NCI-H2081 (cell line): ENCODE measurements at regions not wholly inside any gene's neighbourhood (a gene's known extent, or its start where the extent isn't known, plus 50 kb on each side); places are given as distances from the start of the nearest gene placed in this dataset.
"Not testable (repeated sequence)": the region's sequence is repeated elsewhere in the genome, so short reads cannot be mapped to it uniquely, and the experiment has no call there.

Experiments used
- DNase-seq, 2 experiments: peaks; one replicate each; lab custom pipeline; 2025; lab: John Stamatoyannopoulos, UW

DNA sequence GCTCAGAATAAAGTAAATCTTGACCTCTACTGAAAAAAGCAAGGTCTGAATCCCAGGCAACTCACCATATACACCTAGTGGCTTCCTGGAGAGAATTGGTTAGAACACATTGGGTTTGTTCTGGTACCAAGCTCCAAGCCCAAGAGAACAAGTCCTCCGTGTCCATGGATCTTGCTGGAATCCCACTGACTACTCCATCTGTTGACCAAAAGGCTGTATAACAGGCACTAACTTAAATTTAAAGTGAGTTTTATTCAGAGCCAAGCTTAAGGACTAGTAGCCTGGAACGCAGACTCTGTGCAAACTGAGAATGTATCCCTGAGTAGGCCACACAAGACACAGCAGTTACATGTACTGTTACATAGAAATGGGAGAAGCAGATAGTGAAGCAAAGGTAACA lies 342.1 kb upstream of the LRRC3B start:
- no peak for DNase-seq

DNA sequence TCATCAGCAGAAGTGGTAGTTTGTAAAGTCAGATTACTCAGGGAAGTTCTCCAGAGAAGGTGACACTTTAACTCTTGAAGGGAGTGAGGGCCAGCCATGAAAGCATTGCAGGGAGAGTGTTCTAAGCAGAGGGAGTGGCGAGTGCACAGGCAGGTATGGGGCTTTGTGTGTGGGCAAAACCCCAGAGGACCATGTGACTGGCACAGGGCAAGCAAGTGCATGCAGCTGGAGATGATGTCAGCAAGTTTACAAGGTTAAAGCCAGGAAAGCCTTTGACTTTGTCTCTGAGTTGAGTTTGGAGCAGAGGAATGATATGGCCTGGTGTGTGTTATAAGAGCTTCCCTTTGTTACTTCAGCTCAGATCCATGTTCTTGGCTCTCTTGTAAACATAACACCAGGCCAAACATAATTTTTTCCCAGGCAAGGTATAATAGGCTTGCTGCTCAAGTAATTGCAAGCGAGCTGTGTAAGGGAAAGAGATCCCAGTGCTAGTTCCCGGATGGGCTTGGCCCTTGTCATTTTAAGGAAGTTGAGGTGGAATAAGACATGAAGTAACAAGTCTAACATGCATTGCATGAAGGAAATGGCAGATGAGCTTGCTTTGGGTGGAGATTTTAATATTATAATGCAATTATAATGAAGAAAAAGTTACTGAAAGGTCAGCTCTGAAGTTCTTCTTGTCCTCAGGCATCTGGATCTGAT lies 341.1 kb upstream of the LRRC3B start:
- no peak for DNase-seq

DNA sequence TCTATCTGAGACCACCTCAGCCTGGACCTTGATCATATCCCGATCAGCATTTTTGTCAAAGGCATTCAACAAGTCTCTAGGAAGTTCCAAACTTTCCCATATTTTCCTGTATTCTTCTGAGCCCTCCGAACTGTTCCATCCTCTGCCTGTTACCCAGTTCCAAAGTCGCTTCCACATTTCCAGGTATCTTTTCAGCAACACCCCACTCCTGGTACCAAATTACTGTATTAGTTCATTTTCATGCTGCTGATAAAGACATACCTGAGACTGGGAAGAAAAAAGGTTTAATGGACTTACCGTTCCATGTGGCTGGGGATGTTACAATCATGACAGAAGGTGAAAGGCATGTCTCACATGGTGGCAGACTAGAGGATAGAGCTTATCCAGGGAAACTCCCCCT lies 338.1 kb upstream of the LRRC3B start:
- DNase-seq, result not testable (repeated sequence)

DNA sequence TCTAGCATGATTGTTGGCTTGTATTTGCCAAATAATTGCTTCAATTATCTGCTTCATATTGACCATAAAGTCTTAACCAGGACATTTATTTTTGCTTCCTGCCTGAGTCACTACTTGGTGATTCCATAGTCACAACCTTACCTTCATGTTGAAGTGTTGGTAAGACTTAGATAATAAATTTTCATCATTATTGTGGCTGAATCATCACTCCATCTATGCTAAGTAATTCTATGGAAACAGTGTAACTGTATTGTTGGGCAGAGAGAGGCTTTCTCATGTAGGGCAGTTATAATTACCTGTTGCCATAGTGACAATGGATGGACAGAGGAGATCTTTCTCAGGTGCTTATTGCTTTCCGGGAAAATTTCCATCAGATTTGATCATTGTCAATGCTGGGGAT lies 330.7 kb upstream of the LRRC3B start:
- DNase-seq, result peak in 1 of 2 experiments; percentile 15

DNA sequence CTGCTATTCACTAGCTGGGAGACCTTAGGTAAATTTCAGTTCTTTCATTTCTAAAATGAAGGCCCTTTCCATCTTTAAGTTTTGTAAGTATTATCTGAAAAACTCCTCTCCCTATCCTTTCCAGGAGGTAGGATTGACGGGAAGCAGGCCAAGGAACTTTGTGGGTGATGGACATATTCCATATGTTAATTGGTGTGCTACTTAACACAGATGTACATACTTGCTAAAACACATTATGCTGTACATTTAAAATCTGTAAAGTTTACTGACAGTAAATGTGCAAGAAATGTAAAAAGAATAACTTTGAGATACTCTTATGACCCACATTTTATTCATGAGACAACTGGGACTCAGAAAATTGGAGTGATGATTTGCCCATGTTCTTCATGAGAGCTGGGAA lies 329.8 kb upstream of the LRRC3B start:
- DNase-seq, result no peak

DNA sequence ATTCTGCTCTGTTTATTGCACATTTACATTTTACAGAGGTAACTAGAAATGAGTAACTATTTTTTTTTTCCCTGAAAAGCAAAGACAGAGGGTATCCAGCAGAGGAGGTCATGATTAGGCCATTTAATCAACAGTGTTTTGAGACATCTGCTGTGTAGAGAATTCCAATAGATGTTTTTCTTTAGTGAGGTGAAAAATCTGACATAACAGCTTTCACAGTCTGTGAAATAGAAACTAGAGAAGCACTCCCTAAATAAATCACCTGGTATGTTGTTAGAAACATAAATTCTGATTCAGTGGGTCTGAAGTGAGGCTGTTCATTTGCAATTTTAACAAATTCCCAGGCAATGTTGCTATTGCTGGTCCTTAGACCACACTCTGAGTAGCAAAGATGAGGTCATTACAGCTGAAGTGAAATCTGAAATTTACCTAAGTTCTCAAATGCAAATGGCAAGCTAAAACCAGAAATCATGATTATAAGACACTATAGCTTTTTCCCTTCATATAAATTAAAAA lies 329.2 kb upstream of the LRRC3B start:
- no peak for DNase-seq

DNA sequence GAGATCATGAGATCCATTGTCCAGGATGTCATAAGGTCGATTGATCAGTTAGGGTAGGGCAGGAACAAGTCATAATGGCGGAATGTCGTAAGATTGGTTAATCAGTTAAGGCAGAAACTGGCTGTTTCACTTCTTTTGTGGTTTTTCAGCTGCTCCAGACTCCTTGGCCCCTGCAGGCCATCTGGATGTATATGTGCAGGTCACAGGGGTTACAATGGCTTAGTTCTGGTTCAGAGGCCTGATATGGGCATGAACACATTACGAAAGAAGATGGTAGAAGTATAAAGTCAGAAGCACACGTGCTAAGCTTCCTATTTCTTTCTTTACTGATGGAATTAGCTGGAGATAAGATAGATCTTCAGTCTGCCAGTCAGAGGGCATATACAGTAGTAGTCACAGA lies 315.4 kb upstream of the LRRC3B start:
- DNase-seq, result no peak

DNA sequence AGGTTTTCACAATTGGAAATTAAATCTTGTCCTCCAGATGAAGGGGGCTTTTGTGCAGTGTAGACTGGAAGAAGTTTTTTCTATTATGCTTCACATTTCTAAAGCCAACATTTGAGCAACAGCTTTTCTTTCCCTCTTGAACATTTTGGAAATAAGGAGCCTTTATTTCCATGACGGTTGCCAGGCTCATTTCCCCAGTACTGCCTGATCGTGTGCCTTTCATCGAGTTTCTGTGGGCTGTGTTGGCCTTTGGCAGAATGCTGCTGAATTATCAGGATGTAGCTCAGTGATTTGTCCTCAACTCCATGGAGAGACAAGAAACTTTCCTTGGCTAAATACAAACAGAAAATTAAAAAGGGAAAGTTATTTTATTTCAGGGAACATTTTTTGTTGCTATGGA lies 314.8 kb upstream of the LRRC3B start:
- no peak for DNase-seq

DNA sequence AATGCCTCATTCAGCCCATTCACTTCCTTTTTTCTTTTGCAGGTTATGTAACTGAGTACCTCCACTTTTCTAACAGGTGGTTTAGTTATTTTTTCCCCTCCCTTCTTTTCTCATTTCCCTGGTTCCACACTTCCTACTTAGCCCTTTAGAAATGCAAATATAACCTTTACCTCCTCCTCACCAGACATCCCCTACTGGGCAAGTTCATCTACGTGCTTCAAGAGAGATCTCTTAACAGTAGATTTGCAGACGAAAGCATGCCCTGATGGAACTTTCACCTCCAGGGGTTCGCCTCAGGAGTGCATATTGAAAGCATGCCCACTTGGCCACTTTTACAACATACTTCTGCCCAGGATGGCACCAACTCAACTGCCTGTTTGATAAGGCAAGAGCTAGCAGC lies 314.1 kb upstream of the LRRC3B start:
- DNase-seq, result no peak

DNA sequence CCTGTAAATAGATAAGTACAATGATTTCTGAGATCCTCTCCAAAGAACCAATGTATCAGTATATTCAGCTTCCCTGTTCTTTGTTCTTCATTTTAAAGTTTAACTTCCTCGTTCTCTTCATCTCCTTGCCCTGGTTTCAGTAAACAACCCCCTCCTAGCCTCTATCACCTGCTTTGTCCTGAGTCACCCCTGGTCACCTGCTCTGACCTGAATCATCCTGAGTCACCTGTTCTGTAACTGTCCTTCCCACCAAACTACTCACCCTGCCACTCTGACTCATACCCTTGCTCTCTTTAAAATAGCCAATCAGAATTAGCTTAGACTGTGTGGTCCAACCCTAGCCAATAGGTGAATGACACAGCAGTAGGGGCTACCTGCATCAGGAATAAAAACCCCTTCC lies 313.0 kb upstream of the LRRC3B start:
- not testable (repeated sequence) for DNase-seq

DNA sequence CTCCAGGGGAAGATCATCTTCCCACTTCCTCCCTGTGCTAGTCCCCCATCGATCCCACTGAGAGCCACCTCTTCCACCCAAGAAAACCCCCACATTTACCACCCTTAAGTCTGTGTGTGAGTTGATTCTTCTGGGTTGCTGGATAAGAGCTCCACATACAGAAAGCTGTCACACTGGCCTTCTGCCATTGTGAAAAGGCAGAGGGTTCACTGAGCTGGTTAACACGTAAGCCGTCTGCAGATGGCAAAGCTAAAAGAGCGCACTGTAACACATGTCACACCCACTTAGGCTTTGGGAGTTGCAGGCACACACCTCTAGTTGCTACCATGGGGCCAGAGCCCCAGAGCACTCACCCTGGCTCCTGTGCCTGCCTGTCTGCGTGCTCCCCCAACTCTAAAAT lies 309.8 kb upstream of the LRRC3B start:
- no peak for DNase-seq

DNA sequence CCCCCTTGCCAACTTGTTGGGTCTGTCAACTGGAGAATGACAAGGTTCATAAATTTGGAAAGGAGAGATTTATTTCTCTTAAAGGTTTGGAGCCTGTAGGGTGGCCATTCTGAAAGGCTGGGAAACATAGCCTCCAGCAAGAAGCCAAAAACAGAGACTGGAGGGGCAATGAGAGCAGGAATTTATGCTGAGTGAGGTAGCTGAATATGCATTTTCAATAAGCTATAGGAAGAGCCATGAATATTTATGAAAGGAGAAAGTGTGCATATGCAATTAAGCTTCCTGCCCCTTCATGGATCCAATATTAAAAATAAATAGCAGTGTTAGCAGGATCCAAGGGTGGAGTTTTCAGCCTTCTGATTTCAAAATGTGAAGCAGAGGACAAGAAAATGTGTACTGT lies 306.1 kb upstream of the LRRC3B start:
- no peak for DNase-seq

DNA sequence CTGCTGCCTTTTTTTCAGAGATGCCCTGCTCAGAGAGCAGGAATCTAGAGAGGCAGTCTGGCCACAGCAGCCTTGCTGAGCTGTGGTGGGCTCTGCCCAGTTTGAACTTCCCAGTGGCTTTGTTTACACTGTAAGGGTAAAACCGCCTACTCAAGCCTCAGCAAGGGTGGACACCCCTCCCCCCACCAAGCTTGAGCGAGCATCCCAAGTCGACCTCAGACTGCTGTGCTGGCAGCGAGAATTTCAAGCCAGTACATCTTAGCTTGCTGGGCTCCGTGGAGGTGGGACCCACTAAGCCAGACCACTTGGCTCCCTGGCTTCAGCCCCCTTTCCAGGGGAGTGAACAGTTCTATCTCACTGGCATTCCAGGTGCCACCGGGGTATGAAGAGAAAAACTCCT lies 298.8 kb upstream of the LRRC3B start:
- DNase-seq, result not testable (repeated sequence)

DNA sequence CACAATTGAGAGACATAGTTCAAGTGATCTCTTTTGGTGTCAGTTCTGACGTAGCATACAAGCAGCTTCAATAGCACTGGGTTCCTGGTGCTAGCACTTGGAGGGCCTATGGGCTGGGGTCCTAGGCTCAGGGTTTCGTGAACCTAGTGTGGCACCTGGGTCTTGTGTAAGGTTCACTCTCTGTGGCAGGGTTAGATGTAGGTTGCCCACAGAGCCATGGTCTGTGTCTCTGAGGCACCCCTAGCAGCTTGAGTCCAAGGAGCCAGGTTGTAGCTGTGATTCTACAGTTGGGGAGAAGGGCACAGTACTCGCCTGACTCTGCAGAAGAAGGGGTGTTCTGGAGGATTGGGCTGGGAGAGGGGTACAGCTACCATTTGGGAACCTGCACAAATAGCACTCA lies 282.6 kb upstream of the LRRC3B start:
- DNase-seq, result no peak

DNA sequence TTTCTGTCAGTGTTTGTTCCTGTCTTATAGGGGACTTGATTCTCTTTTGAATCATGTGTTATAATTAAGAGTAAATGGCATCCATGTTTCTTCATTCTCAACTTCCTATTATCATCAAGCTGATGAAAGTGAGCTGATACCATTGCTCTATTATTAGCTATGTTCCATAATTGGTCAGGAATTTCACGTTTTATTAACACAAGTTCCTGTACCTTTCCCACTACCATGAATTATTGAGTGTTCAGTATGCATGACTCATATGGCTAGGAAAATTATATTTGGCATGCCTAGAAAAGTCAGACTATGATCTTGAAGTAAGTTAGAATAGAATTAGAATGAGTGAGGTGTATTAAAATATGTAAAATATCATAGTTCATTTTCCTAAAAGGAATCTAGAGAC lies 278.9 kb upstream of the LRRC3B start:
- no peak for DNase-seq

DNA sequence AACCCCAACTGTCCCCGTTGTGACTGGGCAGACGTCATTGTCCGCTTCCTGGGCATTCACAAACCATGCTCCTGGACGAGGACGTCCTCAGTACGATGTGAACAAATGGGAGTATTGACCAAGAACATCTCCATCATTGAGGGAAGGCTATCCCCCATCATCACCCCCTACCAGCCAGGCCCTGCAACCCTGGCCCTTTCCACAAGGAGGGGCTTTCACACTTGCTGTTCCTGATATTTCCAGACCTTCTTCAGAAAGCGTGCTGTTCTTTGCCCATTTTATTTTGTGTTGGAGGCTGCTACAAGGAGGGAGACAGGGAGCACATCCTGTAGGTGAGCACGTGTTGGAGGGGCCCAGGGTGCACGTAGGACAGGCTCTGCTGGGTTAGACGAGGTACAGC lies 277.0 kb upstream of the LRRC3B start:
- DNase-seq, result no peak

DNA sequence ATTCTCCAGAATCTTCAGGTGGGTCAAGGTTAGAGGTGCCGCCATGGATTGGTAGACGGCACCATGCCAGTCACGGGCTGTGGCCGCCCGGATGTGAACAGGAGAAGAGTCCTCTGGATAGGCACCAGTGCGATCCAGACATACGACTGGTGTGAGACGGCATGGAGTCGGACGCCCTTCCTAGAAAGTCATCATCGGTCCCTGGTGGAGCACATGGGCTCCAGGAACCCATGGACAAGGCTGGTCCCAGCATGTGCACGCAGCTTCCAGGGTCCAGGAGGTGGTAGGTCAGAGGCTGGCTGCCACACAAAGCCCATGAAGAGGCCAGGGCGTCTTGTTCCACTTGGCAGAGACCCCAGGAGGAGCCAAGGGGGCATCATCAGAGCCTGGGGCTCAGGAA lies 276.1 kb upstream of the LRRC3B start:
- no peak for DNase-seq

DNA sequence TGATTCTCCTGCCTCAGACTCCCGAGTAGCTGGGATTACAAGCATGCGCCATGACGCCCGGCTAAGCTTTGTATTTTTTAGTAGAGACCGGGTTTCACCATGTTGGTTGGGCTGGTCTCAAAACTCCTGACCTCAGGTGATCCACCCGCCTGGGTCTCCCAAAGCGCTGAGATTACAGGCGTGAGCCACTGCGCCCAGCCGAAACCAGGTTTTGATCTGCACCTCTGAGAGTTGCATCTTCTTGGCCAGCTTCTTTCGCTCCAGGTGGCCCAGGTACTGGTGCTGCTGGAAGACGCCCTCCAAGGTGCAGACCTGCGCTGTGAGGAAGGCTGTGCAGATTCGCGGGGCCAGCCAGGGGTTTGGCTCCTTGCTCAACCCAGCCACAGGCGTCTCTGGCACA lies 275.4 kb upstream of the LRRC3B start:
- DNase-seq, result no peak

DNA sequence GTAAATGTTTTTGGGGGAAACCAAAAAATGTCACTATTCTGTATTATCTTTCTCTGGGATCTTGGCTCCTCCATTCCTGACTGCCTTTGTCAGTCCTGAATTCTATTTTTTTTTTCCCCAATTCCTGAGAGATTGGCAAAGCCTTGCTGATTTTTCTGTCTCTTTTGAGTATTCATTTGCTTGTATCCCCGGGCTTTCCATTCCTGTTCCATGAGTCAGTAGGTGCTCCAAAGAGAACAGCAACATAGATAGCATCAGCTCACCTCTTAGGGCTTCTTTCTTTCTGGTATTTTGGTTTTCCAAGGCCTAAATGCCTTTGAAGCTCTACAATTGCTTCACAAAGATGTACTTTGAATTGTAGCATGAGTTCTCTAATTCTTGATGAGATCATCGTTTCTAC lies 271.7 kb upstream of the LRRC3B start:
- no peak for DNase-seq

DNA sequence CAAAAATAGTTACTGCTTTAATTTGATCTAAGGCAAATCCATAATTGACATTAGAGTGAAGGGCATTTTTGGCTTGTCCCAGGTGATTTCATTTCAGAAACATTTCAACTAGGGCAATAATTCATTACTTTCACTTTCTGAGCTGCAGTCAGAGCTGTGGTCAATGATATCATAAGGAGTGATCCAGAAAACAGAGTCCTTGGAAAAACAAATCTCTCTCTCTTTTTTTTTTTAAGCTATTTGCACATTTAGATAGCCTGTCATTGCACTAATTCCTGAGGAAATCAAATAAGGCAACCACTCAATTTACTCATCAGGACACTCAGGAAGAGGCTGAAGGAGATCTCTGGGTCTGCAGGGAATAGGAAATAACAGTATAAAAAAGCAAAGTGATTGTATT lies 269.5 kb upstream of the LRRC3B start:
- no peak for DNase-seq

DNA sequence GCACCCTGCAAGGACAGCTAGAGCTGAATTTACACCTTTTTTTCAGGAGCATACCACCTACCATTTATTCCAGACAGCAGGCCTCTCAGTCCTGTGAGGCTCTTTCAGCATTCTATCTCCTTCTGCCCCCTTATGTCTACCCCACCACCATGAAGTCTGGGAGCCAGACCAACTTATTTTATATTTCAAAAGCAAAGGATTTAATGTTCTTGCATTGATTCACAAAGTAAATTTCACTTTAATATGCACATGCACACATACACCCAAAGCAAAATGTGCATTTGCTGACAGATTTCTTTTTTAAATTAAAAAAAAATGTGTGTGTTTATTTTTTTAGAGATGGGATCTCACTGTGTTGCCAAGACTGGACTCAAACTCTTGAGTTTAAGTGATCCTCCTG lies 264.2 kb upstream of the LRRC3B start:
- DNase-seq, result no peak

DNA sequence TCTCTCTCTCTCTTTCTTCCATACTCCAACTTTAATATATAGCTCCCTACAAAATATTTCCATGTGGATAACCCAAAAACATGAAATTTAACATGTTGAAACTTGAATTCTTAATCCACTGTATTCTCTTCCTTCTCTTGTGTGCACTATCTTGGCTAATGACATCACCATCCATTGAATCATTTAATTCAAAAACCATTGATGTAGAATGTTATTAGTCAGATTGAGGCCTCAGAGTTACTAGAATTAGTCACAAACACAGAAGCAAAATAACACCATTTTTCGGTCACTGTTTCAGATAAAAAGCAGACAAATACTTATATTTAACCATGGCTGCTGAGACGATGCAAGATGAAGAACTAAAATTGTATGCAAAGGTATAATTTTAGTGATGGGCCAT lies 256.9 kb upstream of the LRRC3B start:
- DNase-seq, result no peak

DNA sequence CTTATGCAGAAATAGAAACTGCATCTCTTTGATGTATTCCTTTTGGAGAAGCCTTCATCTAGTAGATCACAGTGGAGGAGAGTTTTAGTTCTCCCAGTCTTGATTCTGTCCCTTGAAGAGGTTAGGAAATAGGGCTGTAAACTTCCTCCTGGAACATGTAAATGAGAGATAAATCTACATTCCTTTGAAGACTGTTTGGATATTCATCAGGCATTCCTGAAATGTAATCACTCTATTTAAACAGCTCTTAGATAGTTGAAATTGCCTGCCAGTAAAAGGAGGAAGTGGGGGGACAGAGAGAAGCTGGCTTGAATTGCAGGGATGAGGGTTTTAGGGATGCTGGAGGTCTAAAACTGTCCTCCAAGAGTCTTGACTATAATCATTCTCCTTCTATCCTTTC lies 254.3 kb upstream of the LRRC3B start:
- no peak for DNase-seq

DNA sequence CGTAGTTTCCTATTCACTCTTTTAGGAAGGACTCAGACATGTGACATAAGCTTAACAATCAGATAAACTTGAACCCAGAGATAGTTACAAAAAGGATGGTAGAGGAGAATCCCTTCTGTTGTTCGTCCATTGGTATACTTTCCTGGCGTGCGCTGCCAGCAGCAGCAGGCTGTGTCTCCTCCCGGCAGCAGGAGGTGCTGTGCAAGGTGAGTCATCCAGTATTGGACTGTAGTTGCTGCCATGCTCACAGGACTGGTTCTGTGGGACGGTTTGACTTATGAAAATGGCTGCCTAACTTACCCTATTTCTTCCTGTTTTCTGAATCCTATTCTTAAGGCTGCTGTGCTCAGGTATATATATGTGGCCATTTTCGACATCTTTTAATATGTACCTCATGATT lies 253.4 kb upstream of the LRRC3B start:
- no peak for DNase-seq
